Activated naive CD4-positive, alpha-beta T cell treated with anti-CD3 and anti-CD28 coated beads for 36 hours (primary cell): ENCODE measurements at regions not wholly inside any gene's neighbourhood (a gene's known extent, or its start where the extent isn't known, plus 50 kb on each side); places are given as distances from the start of the nearest gene placed in this dataset.

Source experiments
- CTCF ChIA-PET: fragments of 350-600 bp; sonication (Branson Sonifier 250); formaldehyde crosslinking; loops from one replicate; lab custom pipeline; 2021; ENCODE audit warnings: antibody characterized with exemption; lab: Charles Lee
- DNase-seq: peaks from one replicate; pipeline ENCODE4 v3.0.0-alpha.2; 2020
- H3K27ac Mint-ChIP-seq: one replicate; pipeline ENCODE4 v1.8.0; 2021; ENCODE audit warnings: mild to moderate bottlenecking, mixed read lengths
- H3K27me3 Mint-ChIP-seq: one replicate; pipeline ENCODE4 v1.8.0; 2021; ENCODE audit warnings: low read depth, mixed read lengths
- H3K36me3 Mint-ChIP-seq: one replicate; pipeline ENCODE4 v1.8.0; 2021; ENCODE audit warnings: low read depth, mixed read lengths
- H3K4me1 Mint-ChIP-seq: one replicate; pipeline ENCODE4 v1.8.0; 2021; ENCODE audit warnings: low read depth, mixed read lengths
- H3K4me3 Mint-ChIP-seq: one replicate; pipeline ENCODE4 v1.8.0; 2021; ENCODE audit warnings: mild to moderate bottlenecking, moderate library complexity, mixed read lengths
- H3K9me3 Mint-ChIP-seq: one replicate; pipeline ENCODE4 v1.8.0; 2021; ENCODE audit warnings: mixed read lengths
- intact Hi-C: fragments of 100-400 bp; cut with micrococcal nuclease; formaldehyde crosslinking; loops from one replicate; pipeline ENCODE4 v1.15.1; 2023

DNA sequence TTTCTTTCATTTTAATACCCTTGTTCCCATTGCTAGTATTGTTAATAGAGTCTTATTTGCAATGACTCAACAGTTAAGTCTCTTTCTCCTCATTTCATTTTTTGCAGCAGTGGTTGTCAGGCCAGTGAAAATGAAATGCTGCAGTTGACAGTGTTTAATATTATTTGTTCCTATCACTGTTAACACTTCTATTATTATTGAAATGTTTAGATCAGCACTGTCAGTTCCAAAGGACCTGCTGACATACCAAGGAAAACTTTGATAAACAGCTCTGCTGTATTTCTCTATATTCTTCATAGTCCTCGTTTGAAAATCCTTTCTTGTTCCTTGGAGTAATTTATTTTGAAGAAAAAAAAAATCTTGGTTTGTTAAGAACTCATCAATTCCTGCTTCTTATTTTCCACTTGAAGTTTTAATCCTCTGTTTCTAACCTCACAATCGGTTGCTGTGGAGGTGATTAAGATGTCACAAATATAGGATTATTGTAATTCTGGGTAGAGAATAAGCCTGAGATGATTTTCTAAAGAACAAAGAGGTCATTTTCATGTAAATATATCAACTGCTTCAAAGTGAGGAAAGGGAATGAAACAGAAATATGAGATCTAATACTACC, 1065.9 kb upstream of the CITED2 start:
- Mint-ChIP-seq H3K36me3 (no peaks in the 10 kb centered on the region), H3K9me3 (no peaks in the 10 kb centered on the region), H3K4me3 (no peak overlapping the region), H3K27ac (no peak overlapping the region), H3K4me1 (no peaks in the 10 kb centered on the region), H3K27me3 (peaks cover 4% of the 10 kb centered on the region)
- CTCF ChIA-PET, result no interaction called here
- intact Hi-C loops, result loop anchor here (2.0 to 5.0 kb wide), 2 partner anchors 558 to 1070 kb away; no protein-coding TSS in a partner anchor
- DNase-seq, result no peak

DNA sequence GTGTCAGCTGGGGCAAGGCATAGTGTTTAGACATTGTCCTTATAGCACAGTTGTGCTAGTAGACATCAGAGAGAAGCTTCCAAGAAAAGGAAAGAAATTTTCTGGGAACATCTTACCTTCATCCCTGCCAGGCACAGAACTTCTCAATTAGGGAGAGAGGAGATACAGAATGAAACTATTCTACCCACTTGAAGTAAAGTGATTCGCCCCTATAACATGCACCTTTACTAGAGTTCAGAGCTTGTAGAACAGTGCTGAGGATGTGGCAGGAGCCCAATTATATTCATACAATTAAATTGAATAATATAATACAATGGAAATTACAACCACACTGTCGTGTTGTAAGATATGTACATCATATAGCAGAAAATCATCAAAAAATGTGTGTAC, 1063.9 kb upstream of the CITED2 start:
- Mint-ChIP-seq H3K36me3 (no peaks in the 10 kb centered on the region), H3K27me3 (peaks cover 6% of the 10 kb centered on the region), H3K4me3 (no peak overlapping the region), H3K9me3 (no peaks in the 10 kb centered on the region), H3K4me1 (no peaks in the 10 kb centered on the region), H3K27ac (no peak overlapping the region)
- CTCF ChIA-PET, result no interaction called here
- intact Hi-C loops, result no loop called here
- no peak for DNase-seq

DNA sequence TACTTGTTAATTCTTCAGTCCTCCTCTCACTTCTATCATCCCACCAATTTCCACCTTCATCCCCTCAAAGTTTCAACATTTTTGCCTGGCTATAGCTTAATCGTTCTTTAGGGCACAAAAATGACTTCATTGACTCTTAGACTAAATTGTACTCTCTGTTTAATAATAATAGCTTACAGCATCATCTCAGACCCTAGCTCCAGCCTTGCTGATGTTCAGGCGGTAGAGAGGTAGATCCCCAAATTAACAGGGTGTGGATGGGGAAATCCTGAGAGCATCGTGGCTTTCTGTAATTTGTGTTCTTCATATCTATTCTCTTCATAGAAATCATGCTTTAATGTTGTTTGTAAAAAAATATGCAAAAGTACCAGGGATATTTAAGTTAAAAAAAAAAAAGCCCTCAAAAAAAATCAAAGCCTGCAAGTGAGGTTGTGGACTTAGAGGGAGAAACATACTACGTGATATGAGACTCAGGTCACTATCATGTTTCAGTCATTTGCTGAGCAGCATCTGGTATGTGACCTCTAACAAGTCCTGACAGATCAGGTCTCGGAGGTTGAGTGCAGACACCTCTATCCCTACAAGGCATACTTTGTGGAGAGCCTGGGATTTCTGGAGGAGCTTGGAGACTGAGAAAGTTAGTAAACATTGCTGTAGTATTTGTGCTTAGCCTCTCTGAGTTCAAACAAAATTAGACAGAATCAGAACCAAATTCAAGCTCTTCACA, 1063.3 kb upstream of the CITED2 start:
- intact Hi-C loops, result no loop called here
- CTCF ChIA-PET, result interaction anchor here (0.5 kb wide), 1 partner anchor 11 kb away, joined by 3 read pairs; no protein-coding TSS in a partner anchor
- H3K4me1 Mint-ChIP-seq, result no peaks in the 10 kb centered on the region

DNA sequence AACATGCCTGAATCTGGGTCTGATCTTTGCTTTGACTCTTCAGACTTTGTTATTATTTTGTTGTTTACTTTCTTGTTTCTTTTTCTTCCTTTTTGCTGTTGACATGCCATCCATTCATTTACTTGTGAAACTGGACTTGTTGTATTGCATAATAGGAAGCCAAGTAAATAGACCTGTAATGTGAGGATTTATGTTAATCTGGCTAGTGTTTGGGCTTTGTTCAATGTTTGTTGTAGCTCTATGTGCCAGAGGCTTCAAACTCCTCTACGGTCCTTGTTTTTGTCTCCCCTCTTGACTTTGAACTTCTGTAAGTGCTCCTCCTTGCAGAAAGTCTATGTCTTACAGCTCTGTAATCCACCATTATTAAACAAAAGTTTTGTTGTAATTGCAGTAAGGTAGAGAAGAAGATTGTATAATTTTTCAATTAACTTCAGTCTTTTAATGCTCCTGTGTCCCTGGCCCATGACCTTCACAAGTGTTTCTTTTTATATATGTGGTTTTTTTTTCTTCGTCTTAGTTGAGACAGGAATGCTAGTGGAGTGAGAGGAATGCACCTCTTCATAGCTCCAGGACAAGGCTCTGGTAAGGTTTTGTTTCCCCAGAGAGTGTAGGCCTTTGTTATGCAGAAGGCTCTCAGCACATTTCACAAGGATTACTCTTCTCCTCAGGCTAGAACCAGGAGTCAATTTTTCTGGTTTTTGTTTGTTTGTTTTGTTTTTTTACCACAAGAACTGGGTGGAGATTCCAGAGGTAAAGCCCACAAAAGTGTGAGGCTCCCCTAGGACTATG, 1061.8 kb upstream of the CITED2 start:
- no peak for DNase-seq
- no peaks in the 10 kb centered on the region for H3K36me3 Mint-ChIP-seq
- intact Hi-C loops, result no loop called here
- H3K27me3 Mint-ChIP-seq, result peaks cover 7% of the 10 kb centered on the region
- CTCF ChIA-PET, result no interaction called here
- H3K9me3 Mint-ChIP-seq, result no peaks in the 10 kb centered on the region
- no peak overlapping the region for H3K27ac Mint-ChIP-seq
- H3K4me1 Mint-ChIP-seq, result no peaks in the 10 kb centered on the region
- no peak overlapping the region for H3K4me3 Mint-ChIP-seq

More for the DNA sequence above, 1063.3 kb upstream of the CITED2 start:
- no peaks in the 10 kb centered on the region for H3K9me3 Mint-ChIP-seq
- DNase-seq, result no peak
- H3K27ac Mint-ChIP-seq, result no peak overlapping the region
- H3K27me3 Mint-ChIP-seq, result peaks cover 7% of the 10 kb centered on the region
- H3K4me3 Mint-ChIP-seq, result no peak overlapping the region
- H3K36me3 Mint-ChIP-seq, result no peaks in the 10 kb centered on the region

DNA sequence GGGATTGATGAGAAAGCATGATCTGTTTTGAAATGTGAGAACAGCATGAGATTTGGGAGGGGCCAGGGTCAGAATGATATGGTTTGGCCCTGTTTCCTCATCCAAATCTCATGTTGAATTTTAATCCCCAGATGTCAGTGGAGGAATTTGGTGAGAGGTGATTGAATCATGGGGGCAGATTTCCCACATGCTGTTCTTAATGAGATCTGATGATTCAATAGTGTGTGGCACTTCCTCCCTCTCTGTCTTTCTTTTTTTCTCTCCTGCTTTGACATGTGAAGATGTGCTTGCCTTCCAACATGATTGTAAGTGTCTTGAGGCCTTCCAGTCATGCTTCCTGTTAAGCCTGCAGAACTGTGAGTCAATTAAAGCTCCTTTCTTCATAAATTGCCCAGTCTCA, 1060.3 kb upstream of the CITED2 start:
- Mint-ChIP-seq H3K4me3 (no peak overlapping the region), H3K27ac (no peak overlapping the region), H3K36me3 (no peaks in the 10 kb centered on the region), H3K27me3 (peaks cover 7% of the 10 kb centered on the region), H3K4me1 (no peaks in the 10 kb centered on the region), H3K9me3 (no peaks in the 10 kb centered on the region)
- CTCF ChIA-PET, result no interaction called here
- no peak for DNase-seq
- intact Hi-C loops, result no loop called here

DNA sequence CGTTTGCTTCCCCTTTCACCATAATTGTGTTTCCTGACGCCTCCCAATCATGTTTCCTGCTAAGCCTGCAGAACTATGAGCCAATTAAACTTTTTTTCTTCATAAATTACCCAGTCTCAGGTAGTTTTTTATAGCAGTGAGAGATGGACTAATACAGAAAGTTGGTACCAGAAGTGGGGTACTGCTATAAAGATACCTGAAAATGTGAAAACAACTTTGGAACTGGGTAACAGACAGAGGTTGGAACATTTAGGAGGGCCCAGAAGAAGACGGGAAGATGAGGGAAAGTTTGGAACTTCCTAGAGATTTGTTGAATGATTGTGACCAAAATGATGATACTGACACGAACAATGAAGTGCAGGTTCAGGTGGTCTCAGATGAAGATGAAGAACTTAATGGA, 1058.6 kb upstream of the CITED2 start:
- no peak overlapping the region for H3K4me3 Mint-ChIP-seq
- H3K9me3 Mint-ChIP-seq, result no peaks in the 10 kb centered on the region
- no peaks in the 10 kb centered on the region for H3K36me3 Mint-ChIP-seq
- H3K4me1 Mint-ChIP-seq, result no peaks in the 10 kb centered on the region
- CTCF ChIA-PET, result no interaction called here
- H3K27ac Mint-ChIP-seq, result no peak overlapping the region
- no peak for DNase-seq
- H3K27me3 Mint-ChIP-seq, result peaks cover 7% of the 10 kb centered on the region
- intact Hi-C loops, result no loop called here

DNA sequence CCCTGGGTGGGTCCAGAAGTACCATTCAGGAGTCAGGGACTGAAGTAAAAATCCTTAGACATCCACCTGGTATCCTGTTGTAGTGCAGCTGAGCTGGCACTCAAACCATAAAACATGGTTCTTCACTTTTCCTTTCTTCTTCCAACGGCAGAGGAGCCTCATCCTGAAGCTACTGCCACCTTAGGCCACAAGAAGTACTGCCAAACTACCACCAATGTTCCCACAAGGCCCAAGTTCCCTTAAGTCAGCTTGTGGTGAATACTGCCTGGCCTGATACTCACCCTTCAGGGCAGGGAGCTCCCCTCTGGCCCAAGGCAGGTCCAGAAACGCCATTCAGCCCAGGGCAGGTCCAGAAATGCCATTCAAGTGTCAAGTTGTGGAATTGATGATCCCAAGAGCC, 1053.4 kb upstream of the CITED2 start:
- intact Hi-C loops, result no loop called here
- H3K36me3 Mint-ChIP-seq, result no peaks in the 10 kb centered on the region
- H3K9me3 Mint-ChIP-seq, result no peaks in the 10 kb centered on the region
- H3K27ac Mint-ChIP-seq, result no peak overlapping the region
- no peak for DNase-seq
- H3K4me1 Mint-ChIP-seq, result no peaks in the 10 kb centered on the region
- H3K4me3 Mint-ChIP-seq, result no peak overlapping the region
- no peaks in the 10 kb centered on the region for H3K27me3 Mint-ChIP-seq
- CTCF ChIA-PET, result no interaction called here

DNA sequence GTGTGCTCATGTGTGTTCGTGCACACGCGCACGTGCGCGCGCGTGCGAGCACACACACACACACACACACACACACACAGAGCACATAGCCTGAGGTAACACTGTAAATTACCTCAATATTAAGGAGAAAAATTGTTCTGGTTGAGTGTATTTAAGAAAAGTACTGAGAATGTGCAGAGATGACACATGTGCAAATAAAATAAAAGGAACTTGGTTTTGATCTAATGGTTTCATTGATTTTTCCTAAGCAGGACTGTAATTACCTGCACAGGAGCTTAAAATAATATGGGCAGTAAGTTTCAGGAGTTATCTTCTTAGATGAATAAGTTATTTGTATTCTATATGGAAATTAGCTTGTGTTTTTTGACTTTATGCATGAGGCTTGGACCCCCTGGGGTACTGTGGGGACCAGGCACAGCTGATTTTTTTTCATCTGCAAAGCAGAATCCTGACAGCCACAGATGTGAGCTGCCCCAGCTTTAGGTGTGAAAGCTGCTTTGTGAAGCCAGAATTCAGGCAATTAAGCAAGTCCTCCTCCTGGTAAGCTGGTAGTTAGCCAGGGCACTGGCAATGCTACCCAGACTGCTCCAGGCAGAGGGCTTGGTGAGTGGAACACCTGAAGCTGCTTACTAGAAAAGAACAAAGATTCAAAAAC, 1040.6 kb upstream of the CITED2 start:
- Mint-ChIP-seq H3K4me3 (no peak overlapping the region), H3K36me3 (no peaks in the 10 kb centered on the region), H3K4me1 (no peaks in the 10 kb centered on the region), H3K27me3 (peaks cover 8% of the 10 kb centered on the region), H3K9me3 (peaks cover 6% of the 10 kb centered on the region), H3K27ac (no peak overlapping the region)
- intact Hi-C loops, result no loop called here
- CTCF ChIA-PET, result no interaction called here
- no peak for DNase-seq

DNA sequence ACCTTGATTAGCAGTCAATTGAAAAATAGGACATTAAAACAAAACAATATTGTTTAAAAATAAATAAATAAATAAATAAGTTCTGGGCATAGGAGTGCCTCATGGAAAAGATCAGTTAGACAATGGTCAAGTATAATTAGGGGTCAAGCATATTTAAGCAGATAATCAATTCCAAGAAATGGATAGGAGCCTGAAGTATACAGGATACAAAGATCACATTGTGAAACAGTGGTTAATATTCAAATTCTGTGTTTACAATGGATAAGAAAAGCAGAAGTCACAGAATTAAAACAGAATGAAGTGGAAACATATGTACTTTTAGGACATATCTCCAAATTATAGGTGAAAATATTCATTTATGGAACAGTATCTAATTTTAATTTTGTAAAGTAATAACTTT, 1028.6 kb upstream of the CITED2 start:
- CTCF ChIA-PET, result no interaction called here
- no peak for DNase-seq
- Mint-ChIP-seq H3K4me1 (no peaks in the 10 kb centered on the region), H3K27me3 (peaks cover 4% of the 10 kb centered on the region), H3K4me3 (no peak overlapping the region), H3K27ac (no peak overlapping the region), H3K9me3 (peaks cover 2% of the 10 kb centered on the region), H3K36me3 (no peaks in the 10 kb centered on the region)
- intact Hi-C loops, result no loop called here

DNA sequence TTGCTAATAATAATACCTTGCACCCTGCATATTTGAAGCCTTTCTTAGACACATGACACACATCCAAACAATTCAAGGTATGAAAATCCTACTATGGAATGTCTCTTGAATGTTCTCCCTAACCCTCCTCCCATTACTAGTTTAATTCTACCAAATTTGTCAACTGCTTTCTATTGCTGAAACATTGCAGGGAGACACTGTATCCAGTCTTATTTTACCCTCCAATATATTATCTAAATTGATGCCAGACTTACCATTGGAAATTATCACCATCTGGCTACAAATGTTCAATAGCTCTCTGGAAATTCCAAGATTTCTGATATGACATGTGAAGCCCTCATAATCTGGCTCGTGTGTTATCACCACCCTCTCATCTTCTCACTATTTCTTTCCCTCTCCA, 1027.3 kb upstream of the CITED2 start:
- H3K4me1 Mint-ChIP-seq, result no peaks in the 10 kb centered on the region
- intact Hi-C loops, result no loop called here
- no peak for DNase-seq
- CTCF ChIA-PET, result no interaction called here
- no peak overlapping the region for H3K27ac Mint-ChIP-seq
- H3K9me3 Mint-ChIP-seq, result peaks cover 2% of the 10 kb centered on the region
- H3K27me3 Mint-ChIP-seq, result peaks cover 4% of the 10 kb centered on the region
- no peaks in the 10 kb centered on the region for H3K36me3 Mint-ChIP-seq
- H3K4me3 Mint-ChIP-seq, result no peak overlapping the region

DNA sequence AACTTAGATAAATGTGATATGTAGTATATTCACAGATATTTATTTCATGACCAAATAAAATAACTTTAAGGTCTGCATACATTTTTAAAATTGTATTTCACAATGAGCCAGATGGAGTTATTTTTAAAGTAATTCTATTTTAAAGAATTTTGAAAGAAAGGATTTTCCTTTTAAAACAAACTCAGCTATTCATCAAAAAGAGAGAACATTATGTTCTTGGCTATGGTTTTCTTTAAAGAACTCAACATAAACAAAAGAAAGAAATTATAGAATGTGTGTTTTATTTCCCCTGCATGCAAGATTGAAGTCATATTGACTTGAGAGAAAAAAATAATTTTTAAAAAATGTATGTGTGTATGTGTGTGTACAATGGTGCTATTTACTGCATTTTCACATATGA, 1023.6 kb upstream of the CITED2 start:
- Mint-ChIP-seq H3K4me3 (no peak overlapping the region), H3K36me3 (no peaks in the 10 kb centered on the region), H3K4me1 (no peaks in the 10 kb centered on the region), H3K9me3 (no peaks in the 10 kb centered on the region), H3K27me3 (no peaks in the 10 kb centered on the region), H3K27ac (no peak overlapping the region)
- CTCF ChIA-PET, result no interaction called here
- intact Hi-C loops, result no loop called here
- DNase-seq, result no peak

DNA sequence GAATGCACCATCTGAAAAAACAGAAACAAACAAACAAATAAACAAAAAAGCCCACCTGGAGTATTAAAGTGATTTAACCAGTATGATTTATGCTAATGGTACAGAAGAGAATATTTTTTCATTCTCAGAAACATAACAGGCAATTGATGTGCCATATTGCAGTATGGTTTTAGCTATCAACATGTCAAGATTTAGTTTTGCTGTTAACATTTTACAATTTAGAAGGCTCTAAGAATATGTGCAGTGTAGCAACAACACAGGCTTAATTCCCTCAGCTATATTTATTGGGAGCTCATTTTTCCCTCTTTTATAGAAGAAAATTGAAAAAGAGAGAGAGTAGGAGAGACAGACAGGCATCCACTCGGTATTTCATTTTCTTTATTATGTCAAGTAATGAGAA, 1022.7 kb upstream of the CITED2 start:
- intact Hi-C loops, result no loop called here
- no peaks in the 10 kb centered on the region for H3K9me3 Mint-ChIP-seq
- H3K4me1 Mint-ChIP-seq, result no peaks in the 10 kb centered on the region
- H3K27ac Mint-ChIP-seq, result no peak overlapping the region
- CTCF ChIA-PET, result no interaction called here
- no peak for DNase-seq
- no peaks in the 10 kb centered on the region for H3K36me3 Mint-ChIP-seq
- peaks cover 2% of the 10 kb centered on the region for H3K27me3 Mint-ChIP-seq
- H3K4me3 Mint-ChIP-seq, result no peak overlapping the region
